ENCODE measurements at regions not wholly inside any gene's neighbourhood (a gene's known extent, or its start where the extent isn't known, plus 50 kb on each side); places are given as distances from the start of the nearest gene placed in this dataset.
"Not testable (repeated sequence)": the region's sequence is repeated elsewhere in the genome, so short reads cannot be mapped to it uniquely, and the experiment has no call there.

DNA sequence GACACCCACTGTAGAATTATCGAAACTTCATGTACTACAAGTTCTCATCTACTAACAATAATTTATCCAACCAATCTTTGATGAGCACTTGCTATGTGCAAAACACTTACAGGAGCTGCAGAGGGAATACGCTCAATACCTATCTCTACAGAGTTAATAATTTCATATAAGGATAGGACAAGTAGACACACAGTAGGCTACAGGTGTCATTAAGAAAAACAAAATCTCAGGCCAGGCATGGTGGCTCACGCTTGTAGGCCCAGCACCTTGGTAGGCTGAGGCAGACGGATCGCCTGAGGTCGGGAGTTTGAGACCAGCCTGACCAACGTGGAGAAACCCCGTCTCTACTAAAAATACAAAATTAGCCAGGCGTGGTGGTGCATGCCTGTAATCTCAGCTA is 91.3 kb upstream of the PLEKHM1 start:
- H3K27ac ChIP-seq (ENCODE audit: low read depth, low read length), result no peak overlapping the region
- no peaks in the 10 kb centered on the region for H3K9me3 ChIP-seq (ENCODE audit: control insufficient read depth, insufficient read depth, low read length)
- POLR2A ChIA-PET, result no interaction called here
- no peak overlapping the region for H3K4me3 ChIP-seq (ENCODE audit: low read depth, low read length)
- CTCF ChIA-PET, result interaction anchor here (1.1 kb wide), 1 partner anchor 611 kb away, joined by 6 read pairs; the partner anchor contains the start of gene KANSL1
- TF ChIP-seq, protein P1, sequence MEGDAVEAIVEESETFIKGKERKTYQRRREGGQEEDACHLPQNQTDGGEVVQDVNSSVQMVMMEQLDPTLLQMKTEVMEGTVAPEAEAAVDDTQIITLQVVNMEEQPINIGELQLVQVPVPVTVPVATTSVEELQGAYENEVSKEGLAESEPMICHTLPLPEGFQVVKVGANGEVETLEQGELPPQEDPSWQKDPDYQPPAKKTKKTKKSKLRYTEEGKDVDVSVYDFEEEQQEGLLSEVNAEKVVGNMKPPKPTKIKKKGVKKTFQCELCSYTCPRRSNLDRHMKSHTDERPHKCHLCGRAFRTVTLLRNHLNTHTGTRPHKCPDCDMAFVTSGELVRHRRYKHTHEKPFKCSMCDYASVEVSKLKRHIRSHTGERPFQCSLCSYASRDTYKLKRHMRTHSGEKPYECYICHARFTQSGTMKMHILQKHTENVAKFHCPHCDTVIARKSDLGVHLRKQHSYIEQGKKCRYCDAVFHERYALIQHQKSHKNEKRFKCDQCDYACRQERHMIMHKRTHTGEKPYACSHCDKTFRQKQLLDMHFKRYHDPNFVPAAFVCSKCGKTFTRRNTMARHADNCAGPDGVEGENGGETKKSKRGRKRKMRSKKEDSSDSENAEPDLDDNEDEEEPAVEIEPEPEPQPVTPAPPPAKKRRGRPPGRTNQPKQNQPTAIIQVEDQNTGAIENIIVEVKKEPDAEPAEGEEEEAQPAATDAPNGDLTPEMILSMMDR (IDR thresholded peaks at IDR 0.05; ENCODE audit: low read depth, low read length), result no peak
- no peak for DNase-seq (ENCODE audit: low read depth, low spot score)
- H3K27me3 ChIP-seq (ENCODE audit: control insufficient read depth, insufficient read depth, low read length), result no peaks in the 10 kb centered on the region

DNA sequence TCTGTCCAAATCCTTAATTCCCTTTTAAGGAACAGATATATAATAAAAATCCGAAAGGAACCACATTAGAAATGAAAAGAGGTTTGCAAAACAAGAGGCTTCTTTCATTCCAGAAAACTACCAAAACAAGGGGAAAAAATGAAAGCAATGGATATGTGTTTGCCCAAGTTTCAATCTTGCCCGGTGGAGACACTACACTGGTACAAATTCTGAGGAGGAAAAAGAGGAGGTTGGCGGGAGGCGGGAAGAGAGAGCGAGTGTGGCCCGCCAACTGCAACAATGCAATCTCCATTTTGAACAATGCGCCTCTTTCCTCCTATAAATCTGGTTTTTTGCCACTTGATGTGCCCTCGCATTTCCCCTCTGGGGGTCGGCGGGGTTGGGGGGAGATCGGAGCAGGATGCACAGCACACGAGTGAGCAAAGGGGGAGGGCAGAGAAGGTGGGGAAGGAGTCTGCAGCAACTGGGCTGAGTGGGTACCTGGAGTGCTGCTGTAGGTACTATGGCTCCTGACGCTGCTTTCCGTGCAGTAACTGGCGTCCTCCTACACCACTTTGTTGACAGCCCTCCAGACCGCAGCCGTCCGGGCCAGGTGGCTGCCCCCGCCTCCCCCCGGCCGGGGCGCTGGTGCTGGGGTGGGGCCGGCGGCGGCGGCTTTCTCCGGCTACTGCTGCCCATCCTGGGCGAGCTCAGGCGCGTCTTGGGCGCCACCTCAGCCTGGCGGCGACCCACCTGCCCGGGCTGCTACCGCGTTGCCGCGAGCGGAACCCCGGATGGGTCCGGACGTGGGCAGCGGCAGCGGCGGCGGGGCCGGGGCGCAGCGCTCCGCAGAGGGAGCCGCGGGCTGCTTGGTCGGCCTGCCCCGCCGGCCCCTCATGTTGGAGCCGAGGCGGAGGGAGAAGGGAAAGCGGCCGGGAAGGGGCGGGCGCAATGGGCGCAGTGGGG is 93.8 kb upstream of the PLEKHM1 start:
- TF ChIP-seq, protein P1 (IDR thresholded peaks at IDR 0.05; ENCODE audit: low read depth, low read length), result no peak
- ChIA-PET POLR2A (no interaction called here), CTCF (no interaction called here)
- no peak for DNase-seq (ENCODE audit: low read depth, low spot score)
- Histone ChIP-seq H3K9me3 (ENCODE audit: control insufficient read depth, insufficient read depth, low read length) (no peaks in the 10 kb centered on the region), H3K27me3 (ENCODE audit: control insufficient read depth, insufficient read depth, low read length) (no peaks in the 10 kb centered on the region), H3K4me3 (ENCODE audit: low read depth, low read length) (peak overlapping the region; percentile 96), H3K27ac (ENCODE audit: low read depth, low read length) (peak overlapping the region; percentile 75)

DNA sequence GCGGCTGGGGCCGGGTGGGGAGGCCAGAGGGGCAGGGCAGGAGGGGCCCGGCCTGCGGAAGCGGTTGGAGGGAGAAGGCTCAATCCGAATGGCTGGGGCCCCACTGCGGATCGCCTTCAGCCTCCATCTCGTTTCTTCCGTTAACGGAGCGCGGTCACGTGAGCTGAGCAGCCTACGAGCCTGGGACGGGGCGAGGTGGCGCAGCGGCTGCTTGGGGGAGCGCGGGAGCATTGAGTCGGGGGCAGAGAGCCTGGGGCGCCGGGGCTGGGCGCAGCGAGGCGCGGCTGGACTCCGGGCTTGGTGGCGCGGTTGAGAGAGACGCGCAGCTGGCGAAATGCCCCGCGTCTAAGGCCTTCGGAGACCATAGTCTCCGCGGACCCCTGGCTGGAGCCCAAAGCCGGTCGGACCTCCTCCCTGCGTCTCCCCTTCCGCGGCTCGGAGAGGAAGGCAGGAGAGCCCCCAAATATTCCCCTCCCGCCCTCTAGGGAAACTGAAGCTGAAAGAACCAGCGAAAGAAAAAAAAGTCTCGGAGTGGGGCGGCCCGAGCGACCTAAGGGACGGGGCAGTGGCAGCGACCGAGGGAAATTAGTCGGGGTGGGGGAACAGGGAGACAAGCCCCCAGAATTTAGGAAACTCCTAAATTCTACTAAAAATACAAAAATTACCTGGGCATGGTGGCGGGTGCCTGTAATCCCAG is 94.7 kb upstream of the PLEKHM1 start:
- POLR2A ChIA-PET; H3K27me3 ChIP-seq (ENCODE audit: control insufficient read depth, insufficient read depth, low read length); CTCF ChIA-PET; H3K9me3 ChIP-seq (ENCODE audit: control insufficient read depth, insufficient read depth, low read length): not testable (repeated sequence)
- Histone ChIP-seq H3K27ac (ENCODE audit: low read depth, low read length) (peak overlapping the region; percentile 52), H3K4me3 (ENCODE audit: low read depth, low read length) (peak overlapping the region; percentile 96)
- peak; percentile 34 for DNase-seq (ENCODE audit: low read depth, low spot score)
- TF ChIP-seq, protein P1 (IDR thresholded peaks at IDR 0.05; ENCODE audit: low read depth, low read length), result peak; percentile 29; the same call in 1 of the 2 replicates

DNA sequence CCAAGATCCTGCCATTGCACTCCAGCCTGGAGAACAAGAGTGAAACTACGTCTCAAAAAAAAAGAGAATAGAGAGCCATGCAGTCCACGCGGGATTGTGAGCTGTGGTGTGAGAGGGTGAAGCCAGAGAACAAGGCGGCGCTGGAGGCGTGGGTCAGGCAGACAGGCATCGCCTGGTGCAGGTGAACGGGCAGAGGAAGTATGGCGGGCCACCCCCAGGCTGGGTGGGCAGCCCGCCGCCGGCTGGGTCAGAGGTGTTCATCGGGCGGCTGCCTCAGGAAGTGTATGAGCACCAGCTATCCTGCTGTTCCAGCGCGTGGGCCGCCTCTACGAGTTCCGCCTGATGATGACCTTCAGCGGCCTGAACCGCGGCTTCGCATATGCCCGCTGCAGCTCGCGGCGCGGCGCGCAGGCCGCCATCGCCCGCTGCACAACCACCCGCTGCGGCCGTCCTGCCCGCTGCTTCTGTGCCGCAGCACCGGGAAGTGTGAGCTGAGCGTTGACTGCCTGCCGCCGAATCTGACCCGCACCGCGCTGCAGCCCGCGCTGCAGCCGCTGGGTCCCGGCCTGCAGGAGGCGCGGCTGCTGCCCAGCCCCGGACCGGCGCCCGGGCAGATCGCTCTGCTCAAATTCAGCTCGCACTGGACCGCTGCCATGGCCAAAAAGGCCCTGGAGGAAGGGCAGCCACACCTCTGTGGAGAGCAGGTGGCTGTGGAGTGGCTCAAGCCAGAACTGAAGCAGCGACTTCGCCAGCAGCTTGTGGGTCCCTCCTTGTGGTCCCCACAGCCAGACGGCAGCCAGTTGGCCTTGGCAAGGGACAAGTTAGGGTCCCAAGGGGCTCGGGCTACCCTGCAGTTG is 95.5 kb upstream of the PLEKHM1 start:
- CTCF ChIA-PET; DNase-seq (ENCODE audit: low read depth, low spot score); H3K9me3 ChIP-seq (ENCODE audit: control insufficient read depth, insufficient read depth, low read length); POLR2A ChIA-PET; H3K27me3 ChIP-seq (ENCODE audit: control insufficient read depth, insufficient read depth, low read length); H3K27ac ChIP-seq (ENCODE audit: low read depth, low read length): not testable (repeated sequence)
- H3K4me3 ChIP-seq (ENCODE audit: low read depth, low read length), result peak overlapping the region; percentile 96

DNA sequence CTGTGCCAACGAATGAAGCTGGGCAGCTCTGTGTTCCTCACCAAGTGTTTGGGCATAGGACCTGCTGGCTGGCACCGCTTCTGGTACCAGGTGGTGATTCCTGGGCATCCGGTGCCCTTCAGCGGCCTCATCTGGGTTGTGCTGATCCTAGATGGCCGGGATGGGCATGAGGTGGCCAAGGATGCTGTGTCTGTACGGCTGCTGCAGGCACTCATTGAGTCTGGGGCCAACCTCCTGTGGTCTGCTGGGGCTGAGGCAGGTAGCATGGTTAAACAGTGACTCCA is 96.1 kb upstream of the PLEKHM1 start:
- H3K4me3 ChIP-seq (ENCODE audit: low read depth, low read length); H3K27me3 ChIP-seq (ENCODE audit: control insufficient read depth, insufficient read depth, low read length); CTCF ChIA-PET; H3K9me3 ChIP-seq (ENCODE audit: control insufficient read depth, insufficient read depth, low read length); DNase-seq (ENCODE audit: low read depth, low spot score); POLR2A ChIA-PET; H3K27ac ChIP-seq (ENCODE audit: low read depth, low read length): not testable (repeated sequence)

Data from AG04450 (cell line).